Activated CD8-positive, alpha-beta T cell treated with anti-CD3 and anti-CD28 coated beads for 36 hours (primary cell): ENCODE measurements at regions not wholly inside any gene's neighbourhood (a gene's known extent, or its start where the extent isn't known, plus 50 kb on each side); places are given as distances from the start of the nearest gene placed in this dataset.

Source experiments
- ATAC-seq: fragments of 200-7000 bp; cut with Tn5 transposase; one replicate; pipeline ENCODE4 v1.10.0; 2021; ENCODE audit warnings: mild to moderate bottlenecking, moderate library complexity
- CTCF ChIA-PET: fragments of 350-600 bp; sonication (Branson Sonifier 250); formaldehyde crosslinking; loops from one replicate; lab custom pipeline; 2021; ENCODE audit warnings: antibody characterized with exemption; lab: Charles Lee
- POLR2A ChIA-PET: fragments of 350-600 bp; sonication (Branson Sonifier 250); formaldehyde crosslinking; loops from one replicate; lab custom pipeline; 2021; ENCODE audit warnings: antibody characterized with exemption; lab: Charles Lee
- DNase-seq: peaks from one replicate; pipeline ENCODE4 v3.0.0-alpha.2; 2020
- H3K27ac Mint-ChIP-seq: one replicate; pipeline ENCODE4 v1.8.0; 2021; ENCODE audit warnings: mild to moderate bottlenecking, mixed read lengths
- H3K27me3 Mint-ChIP-seq: one replicate; pipeline ENCODE4 v1.8.0; 2021; ENCODE audit warnings: mixed read lengths
- H3K36me3 Mint-ChIP-seq: one replicate; pipeline ENCODE4 v1.8.0; 2021; ENCODE audit warnings: low read depth, mixed read lengths
- H3K4me1 Mint-ChIP-seq: one replicate; pipeline ENCODE4 v1.8.0; 2021; ENCODE audit warnings: low read depth, mixed read lengths
- H3K4me3 Mint-ChIP-seq: one replicate; pipeline ENCODE4 v1.8.0; 2021; ENCODE audit warnings: mild to moderate bottlenecking, moderate library complexity, mixed read lengths
- H3K9me3 Mint-ChIP-seq: one replicate; pipeline ENCODE4 v1.8.0; 2021; ENCODE audit warnings: mixed read lengths
- CTCF ChIP-seq: fragments of 200-600 bp; IDR thresholded peaks from one replicate; pipeline ENCODE4 v1.8.0; 2022; ENCODE audit warnings: antibody characterized with exemption, mild to moderate bottlenecking
- intact Hi-C: fragments of 100-400 bp; cut with micrococcal nuclease; formaldehyde crosslinking; loops from one replicate; pipeline ENCODE4 v1.10.0; 2022

- Mint-ChIP-seq H3K4me3 (no peak overlapping the region), H3K27ac (no peak overlapping the region), H3K27me3 (no peaks in the 10 kb centered on the region), H3K9me3 (no peaks in the 10 kb centered on the region), H3K36me3 (no peaks in the 10 kb centered on the region), H3K4me1 (no peaks in the 10 kb centered on the region)
- ATAC-seq = no peak
- DNase-seq = no peak
- ChIA-PET CTCF (no interaction called here), POLR2A (no interaction called here)
- no peak for TF ChIP-seq CTCF
- intact Hi-C loops = no loop called here
These were observed 166.2 kb upstream of the GALNTL6 start for GRCh38 chr4:171646984-171647383.

GRCh38 chr4:171644430-171645057, 168.7 kb upstream of the GALNTL6 start:
- POLR2A ChIA-PET = interaction anchor here (0.7 kb wide), 1 partner anchor 253 kb away, joined by 4 read pairs; no protein-coding TSS in a partner anchor
- ATAC-seq (no peak), DNase-seq (no peak)
- Mint-ChIP-seq H3K4me3 (no peak overlapping the region), H3K36me3 (no peaks in the 10 kb centered on the region), H3K27me3 (no peaks in the 10 kb centered on the region), H3K27ac (no peak overlapping the region), H3K4me1 (no peaks in the 10 kb centered on the region), H3K9me3 (peaks cover 2% of the 10 kb centered on the region)
- intact Hi-C loops = no loop called here
- CTCF ChIA-PET = no interaction called here
- no peak for TF ChIP-seq CTCF

DNA sequence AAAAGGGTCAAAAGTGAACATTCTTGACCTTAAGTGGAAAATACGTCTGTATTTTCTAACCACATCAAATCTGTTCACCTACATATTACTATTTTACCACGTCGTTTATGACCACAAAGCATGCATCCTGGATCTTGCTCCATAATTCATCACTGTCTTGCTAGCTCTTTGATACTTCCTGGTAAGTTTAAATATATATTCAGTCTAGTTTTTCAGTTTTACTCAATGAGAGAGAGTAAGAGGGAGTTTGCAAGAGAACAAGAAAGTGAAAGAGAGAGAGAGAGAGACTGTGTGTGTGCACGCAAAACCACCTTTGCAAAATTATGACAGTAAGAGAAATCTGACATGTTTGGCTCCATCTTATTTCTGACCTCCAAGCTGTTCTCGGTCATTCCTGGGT, 173.7 kb upstream of the GALNTL6 start:
- no peaks in the 10 kb centered on the region for H3K27me3 Mint-ChIP-seq
- H3K4me1 Mint-ChIP-seq = peaks cover 2% of the 10 kb centered on the region
- intact Hi-C loops = no loop called here
- no peak overlapping the region for H3K27ac Mint-ChIP-seq
- POLR2A ChIA-PET = no interaction called here
- H3K9me3 Mint-ChIP-seq = peaks cover 3% of the 10 kb centered on the region
- ATAC-seq = peak; percentile 53
- CTCF ChIA-PET = no interaction called here
- H3K36me3 Mint-ChIP-seq = no peaks in the 10 kb centered on the region
- no peak overlapping the region for H3K4me3 Mint-ChIP-seq
- no peak for TF ChIP-seq CTCF
- DNase-seq = no peak

GRCh38 chr4:171636606-171637005, 176.6 kb upstream of the GALNTL6 start:
- H3K36me3 Mint-ChIP-seq = no peaks in the 10 kb centered on the region

More at GRCh38 chr4:171636606-171637005, 176.6 kb upstream of the GALNTL6 start:
- no peak for DNase-seq
- Mint-ChIP-seq H3K9me3 (peaks cover 1% of the 10 kb centered on the region), H3K27me3 (no peaks in the 10 kb centered on the region), H3K27ac (no peak overlapping the region), H3K4me3 (no peak overlapping the region), H3K4me1 (peaks cover 2% of the 10 kb centered on the region)
- intact Hi-C loops = no loop called here
- ATAC-seq = no peak
- TF ChIP-seq CTCF = no peak
- POLR2A ChIA-PET = no interaction called here
- CTCF ChIA-PET = interaction anchor here (1.4 kb wide), 1 partner anchor 13 kb away, joined by 3 read pairs; no protein-coding TSS in a partner anchor
